ENCODE measurements at regions not wholly inside any gene's neighbourhood (a gene's known extent, or its start where the extent isn't known, plus 50 kb on each side); places are given as distances from the start of the nearest gene placed in this dataset.
A peak's percentile ranks its signal among the peaks of the same experiment; 100 is the strongest.

DNA sequence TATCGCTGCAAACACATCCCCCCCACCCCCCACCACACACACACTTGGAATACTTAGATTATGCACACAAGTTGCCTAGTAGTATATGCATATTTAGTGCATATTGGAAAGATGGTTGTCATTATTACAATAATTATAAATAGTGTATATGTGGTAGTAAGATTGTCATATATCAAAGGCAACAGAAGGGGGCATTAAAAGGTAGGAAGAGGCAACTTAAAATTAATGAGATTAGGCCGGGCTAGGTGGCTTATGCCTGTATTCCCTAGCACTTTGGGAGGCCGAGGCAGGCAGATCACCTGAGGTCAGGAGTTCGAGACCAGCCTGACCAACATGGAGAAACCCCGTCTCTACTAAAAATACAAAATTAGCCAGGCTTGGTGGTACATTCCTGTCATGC is 52.1 kb downstream of the GSC start:
- CTCF ChIA-PET, result interaction anchor here (0.6 kb wide), 1 partner anchor 43 kb away, joined by 3 read pairs; no protein-coding TSS in a partner anchor
- TF ChIP-seq HDGF (IDR thresholded peaks at IDR 0.05; ENCODE audit: borderline replicate concordance), result no peak
- no peak for TF ChIP-seq ELF4 (IDR thresholded peaks at IDR 0.05)
- TF ChIP-seq, protein P1, sequence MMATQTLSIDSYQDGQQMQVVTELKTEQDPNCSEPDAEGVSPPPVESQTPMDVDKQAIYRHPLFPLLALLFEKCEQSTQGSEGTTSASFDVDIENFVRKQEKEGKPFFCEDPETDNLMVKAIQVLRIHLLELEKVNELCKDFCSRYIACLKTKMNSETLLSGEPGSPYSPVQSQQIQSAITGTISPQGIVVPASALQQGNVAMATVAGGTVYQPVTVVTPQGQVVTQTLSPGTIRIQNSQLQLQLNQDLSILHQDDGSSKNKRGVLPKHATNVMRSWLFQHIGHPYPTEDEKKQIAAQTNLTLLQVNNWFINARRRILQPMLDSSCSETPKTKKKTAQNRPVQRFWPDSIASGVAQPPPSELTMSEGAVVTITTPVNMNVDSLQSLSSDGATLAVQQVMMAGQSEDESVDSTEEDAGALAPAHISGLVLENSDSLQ (IDR thresholded peaks at IDR 0.05), result no peak
- no peak for TF ChIP-seq FOXA1 (IDR thresholded peaks at IDR 0.05)
- no peak for TF ChIP-seq BHLHE40 (IDR thresholded peaks at IDR 0.05; ENCODE audit: borderline replicate concordance)
- TF ChIP-seq FOXM1 (IDR thresholded peaks at IDR 0.05; ENCODE audit: borderline replicate concordance), result no peak
- no peak for TF ChIP-seq SUZ12 (IDR thresholded peaks at IDR 0.05)
- TF ChIP-seq L3MBTL2 (conservative IDR thresholded peaks at IDR 0.05), result no peak
- no peak for TF ChIP-seq ZNF384 (IDR thresholded peaks at IDR 0.05)
- no peak for TF ChIP-seq ARNT (IDR thresholded peaks at IDR 0.05)
- TF ChIP-seq TARDBP (IDR thresholded peaks at IDR 0.05), result no peak
- no peak for TF ChIP-seq SP1 (IDR thresholded peaks at IDR 0.05)
- TF ChIP-seq CTBP1 (IDR thresholded peaks at IDR 0.05; ENCODE audit: borderline replicate concordance), result no peak
- TF ChIP-seq LEF1 (IDR thresholded peaks at IDR 0.05; ENCODE audit: borderline replicate concordance), result no peak
- TF ChIP-seq FOXK2 (IDR thresholded peaks at IDR 0.05), result no peak
- TF ChIP-seq NFRKB (IDR thresholded peaks at IDR 0.05), result no peak
- DNase-seq (ENCODE audit: extremely low spot score), result no peak
- POLR2A ChIA-PET, result no interaction called here

DNA sequence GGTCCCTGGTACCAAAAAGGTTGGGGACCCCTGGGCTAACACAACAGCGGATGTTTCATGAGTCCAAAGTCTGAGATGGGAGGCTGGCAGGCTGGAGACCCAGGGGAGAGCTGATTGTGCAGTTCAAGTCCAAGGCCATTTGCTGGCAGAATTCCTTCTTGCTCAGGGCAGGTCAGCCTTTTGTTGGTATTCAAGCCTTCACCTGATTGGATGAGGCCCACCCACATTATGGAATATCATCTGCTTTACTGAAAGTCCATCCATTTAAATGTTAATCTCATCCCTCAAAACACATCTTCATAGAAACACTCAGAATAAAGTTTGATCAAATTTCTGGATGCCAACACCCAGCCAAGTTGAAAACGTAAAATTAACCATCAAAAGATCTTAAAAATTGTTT is 52.9 kb downstream of the GSC start:
- no peak for TF ChIP-seq FOXK2 (IDR thresholded peaks at IDR 0.05)
- no peak for TF ChIP-seq LEF1 (IDR thresholded peaks at IDR 0.05; ENCODE audit: borderline replicate concordance)
- no peak for TF ChIP-seq CTBP1 (IDR thresholded peaks at IDR 0.05; ENCODE audit: borderline replicate concordance)
- TF ChIP-seq ELF4 (IDR thresholded peaks at IDR 0.05), result no peak
- no peak for TF ChIP-seq ZNF384 (IDR thresholded peaks at IDR 0.05)
- TF ChIP-seq SUZ12 (IDR thresholded peaks at IDR 0.05), result no peak
- TF ChIP-seq NFRKB (IDR thresholded peaks at IDR 0.05), result no peak
- TF ChIP-seq, protein P1 (IDR thresholded peaks at IDR 0.05), result no peak
- no peak for TF ChIP-seq FOXA1 (IDR thresholded peaks at IDR 0.05)
- ChIA-PET CTCF (interaction anchor here (0.6 kb wide), 1 partner anchor 44 kb away, joined by 3 read pairs; no protein-coding TSS in a partner anchor), POLR2A (no interaction called here)
- DNase-seq (ENCODE audit: extremely low spot score), result no peak

DNA sequence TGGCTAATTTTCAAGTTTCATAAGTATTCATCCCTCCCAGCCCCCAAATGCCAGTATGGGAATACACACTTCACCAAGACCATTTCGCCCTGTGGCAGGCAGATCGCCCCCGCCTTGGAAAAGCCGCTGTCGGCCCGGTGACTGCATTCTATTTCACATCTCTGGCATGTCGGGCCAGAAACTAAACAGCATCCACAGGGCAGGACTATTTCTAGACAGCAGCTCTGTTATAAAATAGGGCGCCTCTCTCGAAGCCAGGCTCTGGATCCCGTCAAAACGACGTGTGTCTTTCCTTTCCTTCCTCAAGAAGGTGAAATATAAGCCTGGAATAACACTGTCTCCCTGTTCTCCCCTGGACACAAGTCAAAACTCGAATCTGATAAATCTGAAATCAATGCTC is 56.8 kb downstream of the GSC start:
- TF ChIP-seq SUZ12 (IDR thresholded peaks at IDR 0.05) (no peak), SP1 (IDR thresholded peaks at IDR 0.05) (no peak), TARDBP (IDR thresholded peaks at IDR 0.05) (no peak), FOXM1 (IDR thresholded peaks at IDR 0.05; ENCODE audit: borderline replicate concordance) (no peak), L3MBTL2 (conservative IDR thresholded peaks at IDR 0.05) (no peak), LEF1 (IDR thresholded peaks at IDR 0.05; ENCODE audit: borderline replicate concordance) (no peak), ZNF384 (IDR thresholded peaks at IDR 0.05) (no peak), FOXA1 (IDR thresholded peaks at IDR 0.05) (no peak), CTBP1 (IDR thresholded peaks at IDR 0.05; ENCODE audit: borderline replicate concordance) (no peak), NFRKB (IDR thresholded peaks at IDR 0.05) (no peak), HDGF (IDR thresholded peaks at IDR 0.05; ENCODE audit: borderline replicate concordance) (no peak)
- TF ChIP-seq, protein P1 (IDR thresholded peaks at IDR 0.05), result no peak
- POLR2A ChIA-PET, result no interaction called here
- no peak for DNase-seq (ENCODE audit: extremely low spot score)
- CTCF ChIA-PET, result no interaction called here

DNA sequence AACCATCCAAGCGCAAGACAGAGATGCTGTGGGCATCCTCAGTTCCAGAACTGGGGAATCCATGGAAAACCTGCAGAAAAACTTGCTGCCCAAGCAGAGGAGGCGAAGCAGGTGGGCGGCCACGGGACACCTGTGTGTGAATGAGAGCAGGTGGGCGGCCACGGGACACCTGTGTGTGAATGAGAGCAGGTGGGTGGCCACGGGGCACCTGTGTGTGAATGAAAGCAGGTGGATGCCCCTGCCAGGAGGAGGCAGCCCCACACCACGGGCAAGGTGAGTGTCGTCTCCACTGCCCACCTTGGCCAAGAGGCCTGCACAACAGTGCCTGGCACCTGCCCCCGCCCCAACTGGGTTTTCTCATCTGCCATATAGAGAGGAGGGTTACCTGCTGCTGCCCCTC is 59.2 kb downstream of the GSC start:
- POLR2A ChIA-PET, result no interaction called here
- CTCF ChIA-PET, result no interaction called here
- DNase-seq (ENCODE audit: extremely low spot score), result no peak
- TF ChIP-seq SUZ12 (IDR thresholded peaks at IDR 0.05) (no peak), NFRKB (IDR thresholded peaks at IDR 0.05) (no peak), HDGF (IDR thresholded peaks at IDR 0.05; ENCODE audit: borderline replicate concordance) (no peak), FOXA1 (IDR thresholded peaks at IDR 0.05) (no peak), LEF1 (IDR thresholded peaks at IDR 0.05; ENCODE audit: borderline replicate concordance) (no peak), ELF4 (IDR thresholded peaks at IDR 0.05) (no peak), BHLHE40 (IDR thresholded peaks at IDR 0.05; ENCODE audit: borderline replicate concordance) (no peak), FOXK2 (IDR thresholded peaks at IDR 0.05) (no peak)

DNA sequence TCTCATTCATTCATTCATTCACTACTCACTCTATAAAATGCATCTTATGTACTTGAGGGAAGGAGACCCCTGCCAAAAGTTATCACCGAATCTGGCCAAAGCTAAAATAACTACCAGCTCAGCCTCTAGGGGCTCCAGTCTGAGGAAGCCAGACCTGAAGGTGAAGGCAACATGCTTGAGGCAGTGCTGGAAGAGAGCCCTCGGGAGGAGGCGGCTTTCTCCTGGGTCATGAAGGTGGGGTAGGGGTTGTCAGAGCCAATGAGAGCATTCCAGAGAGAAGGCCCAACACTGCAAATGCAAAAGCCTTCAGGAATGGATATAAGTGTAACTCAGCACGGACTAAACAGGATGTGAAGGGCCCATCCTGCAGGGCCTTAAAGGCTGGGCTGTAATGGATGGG is 62.4 kb downstream of the GSC start:
- ChIA-PET POLR2A (no interaction called here), CTCF (interaction anchor here (0.6 kb wide), 1 partner anchor 616 kb away, joined by 3 read pairs; no protein-coding TSS in a partner anchor)
- TF ChIP-seq FOXA1 (IDR thresholded peaks at IDR 0.05) (no peak), FOXK2 (IDR thresholded peaks at IDR 0.05) (no peak), ELF4 (IDR thresholded peaks at IDR 0.05) (no peak), ZNF384 (IDR thresholded peaks at IDR 0.05) (no peak), SP1 (IDR thresholded peaks at IDR 0.05) (no peak)
- peak; percentile 35 for DNase-seq (ENCODE audit: extremely low spot score)

DNA sequence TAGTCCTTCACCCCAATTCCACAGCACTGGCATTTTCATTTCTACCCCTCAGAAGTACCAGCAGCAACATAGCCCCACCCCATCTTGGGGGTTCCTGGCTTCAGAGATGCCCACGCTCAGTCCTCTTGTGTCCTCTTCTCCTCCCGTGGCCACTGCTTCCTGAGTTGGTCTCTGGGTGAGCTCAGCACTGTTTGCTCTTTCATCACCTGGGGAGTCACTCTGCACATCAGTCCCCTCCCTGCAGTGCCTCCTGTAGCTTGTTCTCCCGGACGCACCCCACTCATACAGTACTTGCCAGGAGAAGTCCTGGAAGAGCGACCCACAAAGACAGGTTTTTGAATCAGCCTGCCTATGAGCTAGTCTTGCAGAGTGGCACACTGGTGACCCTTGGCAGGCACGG is 63.8 kb downstream of the GSC start:
- TF ChIP-seq LEF1 (IDR thresholded peaks at IDR 0.05; ENCODE audit: borderline replicate concordance), result no peak
- no peak for TF ChIP-seq FOXA1 (IDR thresholded peaks at IDR 0.05)
- TF ChIP-seq ZNF384 (IDR thresholded peaks at IDR 0.05), result no peak
- CTCF ChIA-PET, result no interaction called here
- DNase-seq (ENCODE audit: extremely low spot score), result no peak
- POLR2A ChIA-PET, result no interaction called here

DNA sequence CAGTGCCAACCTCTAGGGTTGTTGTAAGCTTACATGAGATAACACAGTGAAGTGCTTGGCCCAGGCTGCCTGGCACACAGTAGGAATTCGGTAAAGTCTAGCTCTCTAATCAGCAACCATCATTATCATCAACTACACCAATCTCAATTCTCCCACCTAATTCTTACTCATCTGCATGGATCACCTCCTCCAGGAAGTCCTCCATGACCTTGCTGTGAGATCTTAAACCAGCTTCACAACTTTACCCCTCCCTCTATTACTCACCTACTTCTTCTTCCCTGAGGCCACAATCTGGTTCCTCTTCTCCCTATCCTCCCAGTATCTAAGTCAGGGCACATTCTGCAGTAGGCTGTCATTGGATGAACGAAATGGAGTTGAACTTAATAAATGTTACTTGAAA is 67.3 kb downstream of the GSC start:
- POLR2A ChIA-PET, result no interaction called here
- CTCF ChIA-PET, result no interaction called here

More for the DNA sequence above, 67.3 kb downstream of the GSC start:
- DNase-seq (ENCODE audit: extremely low spot score), result no peak
- TF ChIP-seq LEF1 (IDR thresholded peaks at IDR 0.05; ENCODE audit: borderline replicate concordance), result no peak
- TF ChIP-seq, protein P1 (IDR thresholded peaks at IDR 0.05), result no peak
- TF ChIP-seq BHLHE40 (IDR thresholded peaks at IDR 0.05; ENCODE audit: borderline replicate concordance), result no peak
- TF ChIP-seq ARNT (IDR thresholded peaks at IDR 0.05), result no peak
- no peak for TF ChIP-seq NFRKB (IDR thresholded peaks at IDR 0.05)
- no peak for TF ChIP-seq CTBP1 (IDR thresholded peaks at IDR 0.05; ENCODE audit: borderline replicate concordance)
